Spleen (tissue), 7 donors: ENCODE measurements at regions not wholly inside any gene's neighbourhood (a gene's known extent, or its start where the extent isn't known, plus 50 kb on each side); places are given as distances from the start of the nearest gene placed in this dataset.

ENCODE experiments used
- CTCF ChIP-seq, 11 experiments: fragments of 200-600 bp in 7 of 11; fragments of 450-650 bp in 4 of 11; sonication (generic) in 4 of 11; IDR thresholded peaks in 8 of 11; conservative IDR thresholded peaks in 3 of 11; 1 replicate in 7 of 11; 2 replicates in 4 of 11; pipeline versions ENCODE4 v1.4.0 to v1.8.0; 2016 to 2021; ENCODE audit warnings: antibody characterized with exemption in 11 of 11, inconsistent platforms in 4 of 11, mild to moderate bottlenecking in 1 of 11
- POLR2A ChIP-seq, 3 donors: fragments of 450-650 bp; IDR thresholded peaks; one replicate each; pipeline ENCODE4 v1.5.1; 2017; ENCODE audit warnings: antibody characterized with exemption in 3 of 3, mild to moderate bottlenecking in 1 of 3
- donor health status: DM: no; HTN: no; CAD: no; lungs with moderate emphysema.
- donor health status: DM: no; HTN: no; CAD: no.
- donor health status: DM: no; HTN: no; CAD: no.

- TF ChIP-seq CTCF (IDR thresholded peaks at IDR 0.05 in 8 of 11, conservative IDR thresholded peaks at IDR 0.05 in 3 of 11) (no peak), POLR2A (IDR thresholded peaks at IDR 0.05) (no peak)
Observed at GRCh38 chr5:33198836-33199235, 241.9 kb upstream of the TARS1 start.
